H9 (cell line): ENCODE measurements at regions not wholly inside any gene's neighbourhood (a gene's known extent, or its start where the extent isn't known, plus 50 kb on each side); places are given as distances from the start of the nearest gene placed in this dataset.
A peak's percentile ranks its signal among the peaks of the same experiment; 100 is the strongest.

Experiments
- DNase-seq: peaks from one replicate; pipeline ENCODE4 v3.0.0-alpha.2; 2017
- H2AFZ ChIP-seq: one replicate; pipeline ENCODE4 v1.6.1; 2013; ENCODE audit warnings: mild to moderate bottlenecking, low read length, control low read depth, moderate library complexity
- H2AK5ac ChIP-seq: 2 replicates; pipeline ENCODE4 v1.6.1; 2013; ENCODE audit warnings: low read length, control low read depth, mixed read lengths; ENCODE audit not compliant: insufficient read length
- H2BK120ac ChIP-seq: one replicate; pipeline ENCODE4 v1.6.1; 2013; ENCODE audit warnings: low read depth, mild to moderate bottlenecking, low read length, control low read depth, inconsistent platforms; ENCODE audit not compliant: poor library complexity, severe bottlenecking
- H2BK12ac ChIP-seq: 2 replicates; pipeline ENCODE4 v1.6.1; 2013; ENCODE audit warnings: low read length, control low read depth, mixed read lengths, low read depth; ENCODE audit not compliant: insufficient read length
- H2BK15ac ChIP-seq: 2 replicates; pipeline ENCODE4 v1.6.1; 2013; ENCODE audit warnings: low read depth, low read length, control low read depth
- H2BK20ac ChIP-seq: one replicate; pipeline ENCODE4 v1.6.1; 2013; ENCODE audit warnings: low read depth, mild to moderate bottlenecking, low read length, control low read depth, inconsistent platforms; ENCODE audit not compliant: poor library complexity, severe bottlenecking
- H2BK5ac ChIP-seq: 2 replicates; pipeline ENCODE4 v1.6.1; 2013; ENCODE audit warnings: low read length, control low read depth, mixed read lengths; ENCODE audit not compliant: insufficient read length
- H3K14ac ChIP-seq: 2 replicates; pipeline ENCODE4 v1.6.1; 2013; ENCODE audit warnings: low read length, control low read depth; ENCODE audit not compliant: insufficient read depth
- H3K18ac ChIP-seq: 2 replicates; pipeline ENCODE4 v1.6.1; 2013; ENCODE audit warnings: low read depth, mild to moderate bottlenecking, mixed read lengths, low read length, control low read depth; ENCODE audit not compliant: insufficient read length
- H3K23ac ChIP-seq: 2 replicates; pipeline ENCODE4 v1.6.1; 2013; ENCODE audit warnings: low read length, control low read depth, mixed read lengths, low read depth; ENCODE audit not compliant: insufficient read length
- H3K23me2 ChIP-seq: 2 replicates; pipeline ENCODE4 v1.6.1; 2013; ENCODE audit warnings: low read depth, mild to moderate bottlenecking, mixed read lengths, low read length, control low read depth; ENCODE audit not compliant: insufficient read length, poor library complexity, severe bottlenecking
- H3K27ac ChIP-seq: 2 replicates; pipeline ENCODE4 v1.5.1; 2013; ENCODE audit warnings: low read length, control low read depth, mixed read lengths, low read depth; ENCODE audit not compliant: insufficient read length
- H3K27me3 ChIP-seq: 2 replicates; pipeline ENCODE4 v1.6.1; 2013; ENCODE audit warnings: low read length, control low read depth, inconsistent platforms; ENCODE audit not compliant: insufficient read depth
- H3K4ac ChIP-seq: 2 replicates; pipeline ENCODE4 v1.6.1; 2013; ENCODE audit warnings: low read depth, mild to moderate bottlenecking, control low read depth, inconsistent platforms, low read length, moderate library complexity
- H3K4me1 ChIP-seq: 2 replicates; pipeline ENCODE4 v1.6.1; 2013; ENCODE audit warnings: low read length, control low read depth, inconsistent platforms; ENCODE audit not compliant: insufficient read depth
- H3K4me2 ChIP-seq: 2 replicates; pipeline ENCODE4 v1.6.1; 2013; ENCODE audit warnings: low read length, control low read depth, mixed read lengths; ENCODE audit not compliant: insufficient read length, insufficient read depth
- H3K56ac ChIP-seq: 2 replicates; pipeline ENCODE4 v1.6.1; 2013; ENCODE audit warnings: low read depth, mild to moderate bottlenecking, mixed read lengths, low read length, control low read depth; ENCODE audit not compliant: insufficient read length
- H3K79me1 ChIP-seq: 2 replicates; pipeline ENCODE4 v1.6.1; 2013; ENCODE audit warnings: low read depth, mild to moderate bottlenecking, moderate library complexity, low read length, control low read depth, inconsistent platforms; ENCODE audit not compliant: insufficient read depth, poor library complexity, severe bottlenecking
- H3K79me2 ChIP-seq: 2 replicates; pipeline ENCODE4 v1.6.1; 2013; ENCODE audit warnings: low read length, control low read depth, inconsistent platforms; ENCODE audit not compliant: insufficient read depth
- H3K9ac ChIP-seq: 2 replicates; pipeline ENCODE4 v1.6.1; 2013; ENCODE audit warnings: low read length, control low read depth, mixed read lengths; ENCODE audit not compliant: insufficient read length; ENCODE audit errors: extremely low read depth
- H3K9me3 ChIP-seq: one replicate; pipeline ENCODE4 v1.6.1; 2013; ENCODE audit warnings: low read depth, low read length, inconsistent platforms; ENCODE audit not compliant: control insufficient read depth
- H3T11ph ChIP-seq: one replicate; pipeline ENCODE4 v1.6.1; 2013; ENCODE audit warnings: mild to moderate bottlenecking, low read length, control low read depth, inconsistent platforms
- H4K20me1 ChIP-seq: one replicate; pipeline ENCODE4 v1.6.1; 2013; ENCODE audit not compliant: control insufficient read depth, insufficient read length, insufficient read depth
- H4K5ac ChIP-seq: 2 replicates; pipeline ENCODE4 v1.6.1; 2013; ENCODE audit warnings: low read depth, mild to moderate bottlenecking, mixed read lengths, low read length, control low read depth; ENCODE audit not compliant: insufficient read length
- H4K8ac ChIP-seq: replicated peaks from 2 replicates; pipeline ENCODE4 v1.6.1; 2013; ENCODE audit warnings: low read length, control low read depth, mixed read lengths, low read depth; ENCODE audit not compliant: insufficient read length
- H4K91ac ChIP-seq: 2 replicates; pipeline ENCODE4 v1.6.1; 2013; ENCODE audit warnings: low read depth, mild to moderate bottlenecking, moderate library complexity, mixed read lengths, low read length, control low read depth; ENCODE audit not compliant: insufficient read length
- H3K27ac Mint-ChIP-seq, 3 experiments: 2 replicates in 2 of 3; 3 replicates in 1 of 3; pipeline ENCODE4 v1.8.0; 2020 to 2021; ENCODE audit warnings: mixed read lengths in 3 of 3, mild to moderate bottlenecking in 1 of 3, moderate library complexity in 1 of 3
- H3K27me3 Mint-ChIP-seq: 2 replicates; pipeline ENCODE4 v1.8.0; 2021; ENCODE audit warnings: low read depth, mild to moderate bottlenecking, moderate library complexity, mixed read lengths
- H3K36me3 Mint-ChIP-seq, 3 experiments: 2 replicates in 2 of 3; 3 replicates in 1 of 3; pipeline ENCODE4 v1.8.0; 2020 to 2021; ENCODE audit warnings: low read depth in 3 of 3, mixed read lengths in 3 of 3; ENCODE audit not compliant: insufficient read depth in 1 of 3
- H3K4me1 Mint-ChIP-seq, 2 experiments: 2 replicates each; pipeline ENCODE4 v1.8.0; 2020; ENCODE audit warnings: mixed read lengths in 2 of 2
- H3K4me3 Mint-ChIP-seq, 2 experiments: 2 replicates in 1 of 2; 3 replicates in 1 of 2; pipeline ENCODE4 v1.8.0; 2020 to 2021; ENCODE audit warnings: mild to moderate bottlenecking in 2 of 2, mixed read lengths in 2 of 2, moderate library complexity in 1 of 2
- H3K9me3 Mint-ChIP-seq, 2 experiments: 2 replicates in 1 of 2; 3 replicates in 1 of 2; pipeline ENCODE4 v1.8.0; 2020; ENCODE audit warnings: mild to moderate bottlenecking in 2 of 2, mixed read lengths in 2 of 2, moderate library complexity in 1 of 2
- WGBS: extraction: QIAGEN DNeasy Blood & Tissue Kit; methylation state at CpG from one replicate; pipeline ENCODE4 v1.1.7; 2013; ENCODE audit warnings: missing lambda C conversion rate, low lambda C conversion rate, mixed read lengths; ENCODE audit not compliant: insufficient read length; ENCODE audit errors: extremely low coverage; 5-methylcytosine and 5-hydroxymethylcytosine counted together
- TF ChIP-seq, protein P1 (sequence below): fragments of 200-600 bp; sonication (generic); conservative IDR thresholded peaks from 3 replicates; pipeline ENCODE4 v1.8.0; 2021; ENCODE audit warnings: antibody characterized with exemption, mild to moderate bottlenecking

DNA sequence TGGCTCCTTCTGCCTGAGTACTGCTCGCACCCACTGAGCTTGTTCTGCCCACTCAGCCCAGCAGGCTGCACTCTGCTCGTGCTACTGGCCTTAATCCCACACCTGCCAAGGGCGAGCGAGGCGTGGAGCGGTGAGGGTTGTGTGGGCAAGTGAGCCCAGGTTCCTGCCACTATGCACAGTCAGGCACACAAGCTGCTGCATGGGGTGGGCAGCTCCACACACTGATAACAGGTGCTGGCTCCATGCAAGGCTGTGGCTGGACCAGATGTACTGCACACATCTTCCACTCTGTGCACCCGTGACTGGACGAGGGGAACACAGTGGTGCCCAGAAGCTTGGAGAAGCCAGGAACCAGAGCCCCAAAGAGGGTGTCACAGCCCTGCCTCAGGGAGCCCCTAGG, 184.3 kb upstream of the NUDT6 start:
- Mint-ChIP-seq H3K36me3 (peaks cover 0 to 4% (median 0%) of the 10 kb centered on the region in 3 experiments; a peak in 3 of 7 replicates), H3K27ac (0 out of 7 replicates have a peak overlapping the region, but pooled peaks of 1 of the 3 experiments have one; percentile 54), H3K9me3 (no peaks in the 10 kb centered on the region; a peak in 1 of 5 replicates), H3K4me1 (peaks cover 8 to 9% of the 10 kb centered on the region in 2 experiments), H3K4me3 (no peak overlapping the region), H3K27me3 (no peaks in the 10 kb centered on the region)
- no peaks in the 10 kb centered on the region for H3K27me3 ChIP-seq
- H3K14ac ChIP-seq = peak overlapping the region; percentile 20; the same call in 1 of the 2 replicates
- H4K91ac ChIP-seq = no peak overlapping the region
- H2BK20ac ChIP-seq = no peak overlapping the region
- H3T11ph ChIP-seq = no peak overlapping the region
- no peak overlapping the region for H3K4me2 ChIP-seq
- no peak overlapping the region for H3K27ac ChIP-seq
- no peak overlapping the region for H3K56ac ChIP-seq
- H3K23ac ChIP-seq = no peak overlapping the region
- no peaks in the 10 kb centered on the region for H3K4me1 ChIP-seq
- no peak overlapping the region for H2BK12ac ChIP-seq
- H3K9me3 ChIP-seq = no peaks in the 10 kb centered on the region
- H3K4ac ChIP-seq = no peak overlapping the region
- TF ChIP-seq, protein P1, sequence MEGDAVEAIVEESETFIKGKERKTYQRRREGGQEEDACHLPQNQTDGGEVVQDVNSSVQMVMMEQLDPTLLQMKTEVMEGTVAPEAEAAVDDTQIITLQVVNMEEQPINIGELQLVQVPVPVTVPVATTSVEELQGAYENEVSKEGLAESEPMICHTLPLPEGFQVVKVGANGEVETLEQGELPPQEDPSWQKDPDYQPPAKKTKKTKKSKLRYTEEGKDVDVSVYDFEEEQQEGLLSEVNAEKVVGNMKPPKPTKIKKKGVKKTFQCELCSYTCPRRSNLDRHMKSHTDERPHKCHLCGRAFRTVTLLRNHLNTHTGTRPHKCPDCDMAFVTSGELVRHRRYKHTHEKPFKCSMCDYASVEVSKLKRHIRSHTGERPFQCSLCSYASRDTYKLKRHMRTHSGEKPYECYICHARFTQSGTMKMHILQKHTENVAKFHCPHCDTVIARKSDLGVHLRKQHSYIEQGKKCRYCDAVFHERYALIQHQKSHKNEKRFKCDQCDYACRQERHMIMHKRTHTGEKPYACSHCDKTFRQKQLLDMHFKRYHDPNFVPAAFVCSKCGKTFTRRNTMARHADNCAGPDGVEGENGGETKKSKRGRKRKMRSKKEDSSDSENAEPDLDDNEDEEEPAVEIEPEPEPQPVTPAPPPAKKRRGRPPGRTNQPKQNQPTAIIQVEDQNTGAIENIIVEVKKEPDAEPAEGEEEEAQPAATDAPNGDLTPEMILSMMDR = no peak
- WGBS = no CpG with 5 or more reads among the region's 8 CpGs
- H3K9ac ChIP-seq = no peak overlapping the region
- no peak overlapping the region for H4K5ac ChIP-seq
- no peak overlapping the region for H2AK5ac ChIP-seq
- no peaks in the 10 kb centered on the region for H4K20me1 ChIP-seq
- no peaks in the 10 kb centered on the region for H3K23me2 ChIP-seq
- no peaks in the 10 kb centered on the region for H3K79me1 ChIP-seq
- no peaks in the 10 kb centered on the region for H3K79me2 ChIP-seq
- no peak overlapping the region for H4K8ac ChIP-seq
- peak overlapping the region; percentile 13 for H2BK5ac ChIP-seq
- DNase-seq = no peak
- no peak overlapping the region for H2AFZ ChIP-seq
- H2BK15ac ChIP-seq = no peak overlapping the region
- H3K18ac ChIP-seq = no peak overlapping the region
- H2BK120ac ChIP-seq = no peak overlapping the region
